A673 (cell line): ENCODE measurements at regions not wholly inside any gene's neighbourhood (a gene's known extent, or its start where the extent isn't known, plus 50 kb on each side); places are given as distances from the start of the nearest gene placed in this dataset.

Experiments used
- BruUV-seq: library from RNA; stranded (reverse); fragments of 400-500 nt; replicated peaks from 2 replicates; lab custom pipeline; 2021; lab: Mats Ljungman, UMichigan
- CTCF ChIA-PET: fragments of 300-600 bp; sonication (Branson Sonifier 250); formaldehyde crosslinking; loops from one replicate; lab custom pipeline; 2022; ENCODE audit warnings: antibody characterized with exemption; lab: Charles Lee
- POLR2A ChIA-PET: fragments of 300-600 bp; sonication (Branson Sonifier 250); formaldehyde crosslinking; loops from one replicate; lab custom pipeline; 2022; ENCODE audit warnings: antibody characterized with exemption; ENCODE audit not compliant: low non-redundant PET; lab: Charles Lee
- DNase-seq: peaks from one replicate; pipeline ENCODE4 v3.0.0-alpha.2; 2015; ENCODE audit warnings: low spot score
- H3K27ac ChIP-seq: fragments of 200-600 bp; sonication (generic); 2 replicates; pipeline ENCODE4 v1.5.1; 2016; ENCODE audit warnings: mixed run types, low read depth, mild to moderate bottlenecking, mixed read lengths, antibody characterized with exemption, low read length; ENCODE audit not compliant: poor library complexity, severe bottlenecking
- H3K27me3 ChIP-seq: fragments of 200-600 bp; sonication (generic); replicated peaks from 2 replicates; pipeline ENCODE4 v1.6.1; 2017; ENCODE audit warnings: mixed run types, low read depth, mild to moderate bottlenecking, mixed read lengths, antibody characterized with exemption, low read length; ENCODE audit not compliant: insufficient read depth, poor library complexity
- H3K36me3 ChIP-seq: fragments of 200-600 bp; sonication (generic); 2 replicates; pipeline ENCODE4 v1.6.1; 2016; ENCODE audit warnings: mixed run types, mild to moderate bottlenecking, mixed read lengths, antibody characterized with exemption, low read length; ENCODE audit not compliant: insufficient read depth, poor library complexity, severe bottlenecking
- H3K4me1 ChIP-seq: fragments of 200-600 bp; sonication (generic); 2 replicates; pipeline ENCODE4 v1.6.1; 2017; ENCODE audit warnings: mixed run types, mild to moderate bottlenecking, mixed read lengths, antibody characterized with exemption, low read length; ENCODE audit not compliant: insufficient read depth, poor library complexity, severe bottlenecking
- H3K4me3 ChIP-seq: fragments of 200-600 bp; sonication (generic); 2 replicates; pipeline ENCODE4 v1.5.1; 2016; ENCODE audit warnings: low read depth, mixed run types, mild to moderate bottlenecking, mixed read lengths, low read length; ENCODE audit not compliant: poor library complexity, severe bottlenecking
- H3K9me3 ChIP-seq: fragments of 200-600 bp; sonication (generic); 2 replicates; pipeline ENCODE4 v1.6.1; 2016; ENCODE audit warnings: mixed run types, low read depth, mild to moderate bottlenecking, mixed read lengths, antibody characterized with exemption, low read length; ENCODE audit not compliant: poor library complexity, severe bottlenecking
- CTCF ChIP-seq: fragments of 300-800, 200-600 bp; sonication (generic); conservative IDR thresholded peaks from 2 replicates; pipeline ENCODE4 v1.5.1; 2017; ENCODE audit warnings: low read depth, mild to moderate bottlenecking, antibody characterized with exemption, low read length, moderate library complexity, mixed read lengths
- EZH2 ChIP-seq: fragments of 200-600 bp; sonication (generic); IDR thresholded peaks from 2 replicates; pipeline ENCODE4 v1.6.1; 2017; ENCODE audit warnings: borderline replicate concordance, low read depth, mild to moderate bottlenecking, mixed read lengths, antibody characterized with exemption, low read length; ENCODE audit not compliant: poor library complexity, severe bottlenecking
- intact Hi-C: fragments of 100-400 bp; cut with micrococcal nuclease; formaldehyde crosslinking; loops from one replicate; pipeline ENCODE4 v1.10.0; 2022; ENCODE audit not compliant: unreplicated experiment

- H3K4me1 ChIP-seq, result no peaks in the 10 kb centered on the region
- intact Hi-C loops, result loop anchor here (10.0 kb wide), 2 partner anchors 369 to 1499 kb away; no protein-coding TSS in a partner anchor
- TF ChIP-seq CTCF (no peak), EZH2 (no peak)
- no peaks in the 10 kb centered on the region for H3K27me3 ChIP-seq
- no TSS peak for BruUV-seq
- ChIA-PET CTCF (no interaction called here), POLR2A (interaction anchor here (0.7 kb wide), 1 partner anchor 615 kb away, joined by 9 read pairs; no protein-coding TSS in a partner anchor)
- no peak overlapping the region for H3K27ac ChIP-seq
- H3K36me3 ChIP-seq, result no peaks in the 10 kb centered on the region
- H3K4me3 ChIP-seq, result no peak overlapping the region
- no peak for DNase-seq
- H3K9me3 ChIP-seq, result no peaks in the 10 kb centered on the region
Measured at GRCh38 chr11:114775875-114776621, 97.7 kb downstream of the NXPE2 start.

- CTCF ChIA-PET, result no interaction called here
- TF ChIP-seq CTCF (no peak), EZH2 (no peak)
- POLR2A ChIA-PET, result no interaction called here
- H3K4me3 ChIP-seq, result no peak overlapping the region
- DNase-seq, result no peak
- BruUV-seq, result no TSS peak
- no peaks in the 10 kb centered on the region for H3K4me1 ChIP-seq
- no peak overlapping the region for H3K27ac ChIP-seq
- no peaks in the 10 kb centered on the region for H3K9me3 ChIP-seq
- H3K27me3 ChIP-seq, result no peaks in the 10 kb centered on the region
- intact Hi-C loops, result loop anchor here (10.0 kb wide), 2 partner anchors 368 to 1498 kb away; no protein-coding TSS in a partner anchor
- H3K36me3 ChIP-seq, result no peaks in the 10 kb centered on the region
Measured at GRCh38 chr11:114776956-114777355, 98.6 kb downstream of the NXPE2 start.

- TF ChIP-seq EZH2, result no peak
- no peak for TF ChIP-seq CTCF
- intact Hi-C loops, result loop anchor here (10.0 kb wide), 2 partner anchors 366 to 1496 kb away; no protein-coding TSS in a partner anchor
- no peak overlapping the region for H3K27ac ChIP-seq
- DNase-seq, result no peak
- POLR2A ChIA-PET, result no interaction called here
- CTCF ChIA-PET, result interaction anchor here (0.5 kb wide), 1 partner anchor 43 kb away, joined by 3 read pairs; no protein-coding TSS in a partner anchor
- H3K27me3 ChIP-seq, result no peaks in the 10 kb centered on the region
- no peaks in the 10 kb centered on the region for H3K9me3 ChIP-seq
- no TSS peak for BruUV-seq
- H3K4me1 ChIP-seq, result no peaks in the 10 kb centered on the region
- no peak overlapping the region for H3K4me3 ChIP-seq
- no peaks in the 10 kb centered on the region for H3K36me3 ChIP-seq
Measured at GRCh38 chr11:114779189-114779588, 100.9 kb downstream of the NXPE2 start.
